ENCODE measurements at regions not wholly inside any gene's neighbourhood (a gene's known extent, or its start where the extent isn't known, plus 50 kb on each side); places are given as distances from the start of the nearest gene placed in this dataset.

GRCh38 chr11:105227363-105227762 lies 87.8 kb upstream of the CARD18 start:
- Histone ChIP-seq H3K4me1 (ENCODE audit: insufficient read depth, low read length, poor library complexity, severe bottlenecking) (no peaks in the 10 kb centered on the region), H3K27ac (ENCODE audit: low read depth, low read length, poor library complexity, severe bottlenecking) (no peak overlapping the region), H3K27me3 (replicated peaks; ENCODE audit: insufficient read depth, low read depth, low read length, poor library complexity) (no peaks in the 10 kb centered on the region), H3K36me3 (ENCODE audit: insufficient read depth, low read length, poor library complexity, severe bottlenecking) (no peaks in the 10 kb centered on the region), H3K9me3 (ENCODE audit: low read depth, low read length, poor library complexity, severe bottlenecking) (no peaks in the 10 kb centered on the region), H3K4me3 (ENCODE audit: low read depth, low read length, poor library complexity, severe bottlenecking) (no peak overlapping the region)
- no TSS peak for BruUV-seq (replicated peaks)
- DNase-seq (ENCODE audit: low spot score), result no peak
- intact Hi-C loops (cut with micrococcal nuclease; ENCODE audit: unreplicated experiment), result no loop called here
- ChIA-PET CTCF (no interaction called here), POLR2A (ENCODE audit: low non-redundant PET) (no interaction called here)
- TF ChIP-seq EZH2 (IDR thresholded peaks at IDR 0.05; ENCODE audit: borderline replicate concordance, low read depth, low read length, poor library complexity, severe bottlenecking), result no peak
- TF ChIP-seq CTCF (conservative IDR thresholded peaks at IDR 0.05; ENCODE audit: low read depth, low read length), result no peak

- no TSS peak for BruUV-seq (replicated peaks)
- H3K27me3 ChIP-seq (replicated peaks; ENCODE audit: insufficient read depth, low read depth, low read length, poor library complexity), result no peaks in the 10 kb centered on the region
- H3K4me1 ChIP-seq (ENCODE audit: insufficient read depth, low read length, poor library complexity, severe bottlenecking), result no peaks in the 10 kb centered on the region
- H3K9me3 ChIP-seq (ENCODE audit: low read depth, low read length, poor library complexity, severe bottlenecking), result no peaks in the 10 kb centered on the region
- TF ChIP-seq EZH2 (IDR thresholded peaks at IDR 0.05; ENCODE audit: borderline replicate concordance, low read depth, low read length, poor library complexity, severe bottlenecking), result no peak
- no peak overlapping the region for H3K4me3 ChIP-seq (ENCODE audit: low read depth, low read length, poor library complexity, severe bottlenecking)
- no peak for DNase-seq (ENCODE audit: low spot score)
- H3K27ac ChIP-seq (ENCODE audit: low read depth, low read length, poor library complexity, severe bottlenecking), result no peak overlapping the region
- H3K36me3 ChIP-seq (ENCODE audit: insufficient read depth, low read length, poor library complexity, severe bottlenecking), result no peaks in the 10 kb centered on the region
- ChIA-PET POLR2A (ENCODE audit: low non-redundant PET) (no interaction called here), CTCF (no interaction called here)
- intact Hi-C loops (cut with micrococcal nuclease; ENCODE audit: unreplicated experiment), result no loop called here
Measured at GRCh38 chr11:105226766-105227165, 87.2 kb upstream of the CARD18 start.

DNA sequence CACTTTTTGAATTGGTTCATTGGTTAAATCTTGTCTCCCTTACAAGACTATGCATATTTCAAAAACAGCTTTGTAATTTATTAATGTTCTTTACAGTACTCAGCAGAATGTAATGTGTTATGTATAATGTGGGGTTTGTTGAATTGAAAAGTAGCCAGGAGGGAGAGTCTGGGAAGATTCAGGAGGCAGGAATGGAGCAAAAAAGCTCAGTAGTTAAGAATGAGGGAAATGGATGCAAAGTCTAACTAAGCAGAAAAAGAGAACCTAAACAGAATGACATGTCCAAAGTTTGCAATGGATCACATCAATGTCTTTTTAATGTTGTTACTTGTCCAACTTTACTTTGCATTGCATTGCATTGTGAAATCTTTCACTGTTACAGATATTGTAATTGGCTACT lies 86.5 kb upstream of the CARD18 start:
- H3K4me3 ChIP-seq (ENCODE audit: low read depth, low read length, poor library complexity, severe bottlenecking), result no peak overlapping the region
- H3K36me3 ChIP-seq (ENCODE audit: insufficient read depth, low read length, poor library complexity, severe bottlenecking), result no peaks in the 10 kb centered on the region
- H3K9me3 ChIP-seq (ENCODE audit: low read depth, low read length, poor library complexity, severe bottlenecking), result no peaks in the 10 kb centered on the region
- ChIA-PET CTCF (no interaction called here), POLR2A (ENCODE audit: low non-redundant PET) (no interaction called here)
- TF ChIP-seq CTCF (conservative IDR thresholded peaks at IDR 0.05; ENCODE audit: low read depth, low read length) (no peak), EZH2 (IDR thresholded peaks at IDR 0.05; ENCODE audit: borderline replicate concordance, low read depth, low read length, poor library complexity, severe bottlenecking) (no peak)
- no peaks in the 10 kb centered on the region for H3K27me3 ChIP-seq (replicated peaks; ENCODE audit: insufficient read depth, low read depth, low read length, poor library complexity)
- no peaks in the 10 kb centered on the region for H3K4me1 ChIP-seq (ENCODE audit: insufficient read depth, low read length, poor library complexity, severe bottlenecking)
- intact Hi-C loops (cut with micrococcal nuclease; ENCODE audit: unreplicated experiment), result no loop called here
- DNase-seq (ENCODE audit: low spot score), result no peak
- BruUV-seq (replicated peaks), result no TSS peak
- H3K27ac ChIP-seq (ENCODE audit: low read depth, low read length, poor library complexity, severe bottlenecking), result no peak overlapping the region

GRCh38 chr11:105224482-105225253 lies 85.1 kb upstream of the CARD18 start:
- no peak for DNase-seq (ENCODE audit: low spot score)

More at GRCh38 chr11:105224482-105225253, 85.1 kb upstream of the CARD18 start:
- Histone ChIP-seq H3K36me3 (ENCODE audit: insufficient read depth, low read length, poor library complexity, severe bottlenecking) (no peaks in the 10 kb centered on the region), H3K4me3 (ENCODE audit: low read depth, low read length, poor library complexity, severe bottlenecking) (no peak overlapping the region), H3K4me1 (ENCODE audit: insufficient read depth, low read length, poor library complexity, severe bottlenecking) (no peaks in the 10 kb centered on the region), H3K9me3 (ENCODE audit: low read depth, low read length, poor library complexity, severe bottlenecking) (no peaks in the 10 kb centered on the region), H3K27ac (ENCODE audit: low read depth, low read length, poor library complexity, severe bottlenecking) (no peak overlapping the region), H3K27me3 (replicated peaks; ENCODE audit: insufficient read depth, low read depth, low read length, poor library complexity) (no peaks in the 10 kb centered on the region)
- no TSS peak for BruUV-seq (replicated peaks)
- intact Hi-C loops (cut with micrococcal nuclease; ENCODE audit: unreplicated experiment), result no loop called here
- POLR2A ChIA-PET (ENCODE audit: low non-redundant PET), result interaction anchor here (0.7 kb wide), 1 partner anchor 37 kb away, joined by 4 read pairs; no protein-coding TSS in a partner anchor
- TF ChIP-seq CTCF (conservative IDR thresholded peaks at IDR 0.05; ENCODE audit: low read depth, low read length) (no peak), EZH2 (IDR thresholded peaks at IDR 0.05; ENCODE audit: borderline replicate concordance, low read depth, low read length, poor library complexity, severe bottlenecking) (no peak)
- CTCF ChIA-PET, result no interaction called here

Data from A673 (cell line).